ENCODE measurements at regions not wholly inside any gene's neighbourhood (a gene's known extent, or its start where the extent isn't known, plus 50 kb on each side); places are given as distances from the start of the nearest gene placed in this dataset.
"Not testable (repeated sequence)": the region's sequence is repeated elsewhere in the genome, so short reads cannot be mapped to it uniquely, and the experiment has no call there.

DNA sequence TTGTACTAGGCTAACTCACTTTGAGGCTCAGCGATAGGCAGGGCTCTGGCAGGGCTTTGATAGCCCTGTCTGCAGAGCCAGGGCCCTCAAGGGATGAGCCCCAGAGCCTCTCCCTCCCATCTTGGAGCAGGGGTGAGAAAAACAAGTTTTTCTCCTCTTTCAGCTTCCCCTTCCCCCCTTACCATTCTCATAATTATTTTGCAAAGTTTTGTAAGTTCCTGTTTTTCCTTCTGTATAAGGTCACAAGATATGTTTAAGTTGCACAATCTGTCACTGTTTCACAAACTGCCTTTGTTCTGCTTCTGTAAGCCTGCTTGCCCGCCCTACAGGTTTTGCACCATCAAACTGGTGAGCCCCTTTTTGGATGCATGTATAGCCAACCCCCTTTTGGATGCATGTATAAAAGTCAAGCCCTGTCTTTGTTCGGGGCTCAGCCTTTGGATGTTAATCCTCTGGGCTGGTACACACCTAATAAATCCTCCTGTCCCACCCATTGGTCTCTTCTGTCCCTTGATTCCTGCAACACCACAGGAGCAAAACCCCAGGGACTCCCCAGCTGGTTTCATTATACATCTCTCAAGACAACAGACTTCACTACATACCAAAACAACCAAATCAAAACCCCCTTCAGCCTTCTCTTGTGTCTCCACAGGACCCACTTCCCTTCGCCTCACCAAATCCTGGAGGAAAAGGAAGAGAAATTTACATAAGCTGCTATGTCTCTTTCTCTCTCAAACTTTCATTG is 52.5 kb upstream of the RESF1 start:
- no peak for DNase-seq (ENCODE audit: low read depth in 2 of 2)

DNA sequence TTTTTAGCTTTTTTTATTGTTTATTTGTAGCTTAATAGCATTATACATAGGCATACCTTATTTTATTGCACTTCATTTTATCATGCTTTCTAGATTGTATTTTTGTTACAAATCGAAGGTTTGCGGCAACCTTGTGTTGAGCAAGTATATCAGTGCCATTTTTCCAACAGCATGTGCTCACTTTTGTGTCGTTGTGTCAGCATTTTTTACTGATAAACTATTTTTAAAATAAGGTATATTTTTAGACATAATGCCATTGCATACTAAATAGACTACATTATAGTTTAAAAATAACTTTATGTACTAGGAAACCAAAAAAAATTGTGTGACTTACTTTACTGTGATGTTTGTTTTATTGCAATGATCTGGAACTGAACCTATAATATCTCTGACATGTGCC is 56.2 kb upstream of the RESF1 start:
- DNase-seq (ENCODE audit: low read depth in 2 of 2): no peak

DNA sequence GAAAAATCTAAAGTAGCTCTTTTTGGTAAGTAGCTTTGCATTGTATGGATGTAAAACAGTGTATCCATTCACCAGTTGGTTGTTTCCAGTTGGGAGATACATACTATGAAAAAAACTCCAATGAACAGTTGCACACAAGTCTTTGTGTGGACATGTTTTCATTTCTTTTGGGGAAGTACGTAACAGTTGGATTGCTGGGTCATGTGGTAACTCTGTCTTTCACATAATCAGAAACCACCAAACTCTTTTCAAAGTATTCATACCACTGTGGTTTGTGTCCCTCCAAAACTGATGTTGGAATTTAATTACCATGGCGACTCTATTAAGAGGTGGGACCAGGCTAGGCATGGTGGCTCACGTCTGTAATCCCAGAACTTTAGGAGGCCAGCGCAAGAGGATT is 58.9 kb upstream of the RESF1 start:
- no peak for DNase-seq (ENCODE audit: low read depth in 2 of 2)

DNA sequence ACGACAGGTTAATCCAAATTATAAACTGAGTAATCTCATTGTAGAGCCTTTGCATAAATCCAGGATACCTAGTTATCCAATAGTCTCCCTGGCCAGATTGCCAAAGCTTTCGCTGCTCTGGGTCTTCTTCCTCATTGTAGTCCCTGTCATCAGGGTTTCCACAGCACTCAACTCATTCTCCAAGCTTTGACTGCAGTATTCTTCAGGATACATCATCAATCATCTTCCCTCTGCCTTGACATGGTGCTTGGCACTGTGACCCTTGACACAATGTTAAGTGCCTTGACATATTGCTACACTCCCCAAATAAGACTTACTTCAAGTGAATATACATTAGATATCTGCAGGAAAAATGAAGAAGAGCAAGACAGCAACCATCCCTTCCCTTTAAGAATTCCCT is 60.1 kb upstream of the RESF1 start:
- DNase-seq (ENCODE audit: low read depth in 2 of 2): no peak

DNA sequence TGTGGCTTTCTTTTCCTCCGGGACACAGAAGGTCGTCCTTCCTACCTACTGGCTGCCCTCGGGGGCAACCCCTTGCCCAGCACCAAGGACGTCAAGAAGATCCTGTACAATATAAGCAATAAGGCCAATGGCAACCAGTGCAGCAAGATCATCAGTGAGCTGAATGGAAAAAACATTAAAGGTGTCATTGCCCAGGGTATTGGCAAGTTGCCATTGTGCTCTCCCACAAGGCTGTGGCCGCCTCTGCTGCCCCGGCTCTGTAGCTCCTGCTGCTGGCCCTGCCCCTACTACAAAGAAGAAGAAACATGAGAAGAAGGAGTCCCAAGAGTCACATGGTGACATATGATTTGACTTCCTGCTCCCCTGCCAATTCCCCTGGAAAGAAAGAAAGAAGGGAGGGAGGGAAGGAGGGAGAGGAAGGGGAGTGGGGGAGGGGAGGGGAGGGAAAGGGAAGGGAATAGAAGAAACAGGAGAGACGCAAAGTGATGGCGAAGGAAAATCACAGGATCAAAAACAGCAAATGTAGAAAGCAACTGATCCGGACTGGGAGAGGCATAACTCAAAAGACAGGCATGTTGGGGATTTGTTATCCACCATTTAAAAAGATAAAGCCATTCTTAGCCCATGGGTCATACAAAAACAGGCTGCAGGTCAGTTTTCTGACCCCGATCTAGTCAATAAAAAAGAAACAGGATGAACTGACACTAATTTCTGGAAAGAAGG is 61.3 kb upstream of the RESF1 start:
- no peak for DNase-seq (ENCODE audit: low read depth in 2 of 2)

DNA sequence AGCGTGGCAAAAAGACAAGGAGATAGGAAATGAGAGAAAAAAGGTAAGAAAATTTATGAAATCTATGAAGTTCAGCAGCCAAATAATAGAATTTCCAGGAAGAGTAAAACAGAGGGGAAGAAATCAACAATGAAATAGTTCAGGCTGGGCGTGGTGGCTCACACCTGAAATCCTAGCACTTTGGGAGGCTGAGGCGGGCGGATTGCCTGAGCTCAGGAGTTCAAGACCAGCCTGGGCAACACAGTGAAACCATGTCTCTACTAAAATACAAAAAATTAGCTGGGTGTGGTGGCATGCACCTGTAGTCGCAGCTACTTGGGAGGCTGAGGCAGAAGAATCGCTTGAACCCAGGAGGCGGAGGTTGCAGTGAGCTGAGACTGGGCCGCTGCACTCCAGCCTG is 62.1 kb upstream of the RESF1 start:
- DNase-seq (ENCODE audit: low read depth in 2 of 2): not testable (repeated sequence)

DNA sequence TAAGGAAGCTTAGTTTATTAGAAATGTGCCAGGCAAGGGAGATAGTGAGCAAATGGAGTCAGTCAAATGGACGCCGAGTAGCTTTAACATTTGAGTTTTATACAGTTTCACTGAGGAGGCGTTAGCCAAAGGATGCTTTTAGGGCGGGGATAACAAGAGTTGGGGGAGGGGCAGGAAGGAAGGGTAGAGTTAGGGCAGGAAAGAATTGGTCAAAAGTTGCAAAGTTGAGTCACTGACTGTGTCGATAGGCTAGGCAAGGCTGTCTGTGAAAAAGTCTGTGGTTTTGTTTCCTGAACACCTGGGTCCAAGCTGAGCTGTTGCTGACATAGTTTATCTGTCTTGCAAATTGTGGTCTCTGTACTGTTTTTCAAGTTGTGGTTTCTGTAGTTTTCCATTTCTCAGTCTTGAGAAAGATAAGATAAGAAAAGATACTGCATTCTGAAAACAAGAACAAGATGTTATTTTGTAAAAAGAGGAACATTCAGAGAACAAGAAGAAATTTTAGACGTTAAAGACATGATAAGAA is 62.6 kb upstream of the RESF1 start:
- peak; percentile 74 to 77 for DNase-seq (ENCODE audit: low read depth in 2 of 2)

DNA sequence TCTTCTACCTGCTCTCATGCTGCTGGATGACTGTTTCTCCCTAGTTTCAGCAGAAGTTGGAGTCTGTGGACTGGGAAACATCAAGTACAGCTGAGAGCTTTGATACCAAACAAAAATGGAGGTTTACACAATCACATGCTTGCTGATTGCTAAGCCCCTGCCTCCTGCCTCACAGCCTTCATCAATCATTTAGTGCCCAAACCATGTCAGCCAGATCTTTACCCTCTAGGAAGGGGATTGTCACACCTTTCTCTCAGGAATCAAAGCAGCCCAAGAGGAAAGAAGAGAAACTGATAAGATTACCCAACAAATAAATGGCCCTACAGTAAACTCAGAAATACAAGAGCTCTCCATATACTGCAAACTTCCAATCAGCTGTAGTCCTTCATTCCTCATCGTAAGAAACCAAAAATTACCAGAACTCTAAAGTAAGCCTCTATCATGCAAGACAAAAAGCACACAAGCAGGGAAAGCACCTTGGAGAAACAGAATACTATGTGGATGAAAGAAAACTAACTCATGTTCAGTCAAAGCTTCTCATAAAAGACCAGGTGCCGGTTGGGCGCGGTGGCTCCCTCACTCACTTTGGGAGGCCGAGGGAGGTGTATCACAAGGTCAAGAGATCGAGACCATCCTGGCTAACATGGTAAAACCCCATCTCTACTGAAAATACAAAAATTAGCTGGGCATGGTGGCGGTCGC is 63.6 kb upstream of the RESF1 start:
- DNase-seq (ENCODE audit: low read depth in 2 of 2): no peak

DNA sequence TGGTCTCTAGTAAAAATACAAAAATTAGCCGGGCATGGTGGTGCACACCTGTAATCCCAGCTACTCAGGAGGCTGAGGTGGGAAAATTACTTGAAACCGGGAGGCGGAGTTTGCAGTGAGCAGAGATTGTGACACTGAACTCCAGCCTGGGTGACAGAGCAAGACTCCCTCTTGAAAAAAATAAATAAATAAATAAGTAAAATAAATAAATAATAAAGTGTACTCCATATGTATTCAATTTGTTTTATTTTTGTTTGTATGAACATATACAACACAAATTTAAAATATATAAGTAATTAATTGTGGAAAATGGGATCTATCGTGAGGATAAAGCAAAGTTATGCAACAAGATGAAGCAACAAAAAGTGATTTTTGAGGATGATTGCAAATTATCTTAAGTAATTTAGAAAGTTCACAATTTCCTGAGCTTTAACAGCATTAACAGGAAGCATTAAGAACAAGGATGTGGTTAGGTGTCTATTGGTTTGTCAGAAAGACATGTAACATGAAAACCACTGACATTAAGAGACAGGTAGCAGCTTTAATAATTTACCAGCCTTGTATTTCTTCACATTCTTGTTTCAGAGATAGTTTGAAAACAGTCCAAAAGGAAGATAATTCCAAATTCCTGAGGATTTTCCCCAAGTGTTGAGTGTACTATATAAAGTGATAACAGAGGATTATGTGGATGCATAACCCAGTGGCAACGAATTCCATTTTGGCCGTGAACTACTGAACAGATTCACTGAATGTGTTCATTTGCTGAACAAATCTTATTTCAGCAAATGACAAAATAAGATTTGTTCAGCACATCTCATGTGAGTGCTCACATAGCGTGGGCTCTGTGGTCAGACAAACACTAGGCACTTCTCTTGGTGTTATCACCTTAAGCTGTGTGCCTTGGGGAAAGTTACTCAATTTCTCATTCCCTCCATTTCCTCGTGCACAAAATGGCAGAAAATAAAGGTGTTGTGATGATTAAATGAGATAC is 68.6 kb upstream of the RESF1 start:
- DNase-seq (ENCODE audit: low read depth in 2 of 2): no peak

DNA sequence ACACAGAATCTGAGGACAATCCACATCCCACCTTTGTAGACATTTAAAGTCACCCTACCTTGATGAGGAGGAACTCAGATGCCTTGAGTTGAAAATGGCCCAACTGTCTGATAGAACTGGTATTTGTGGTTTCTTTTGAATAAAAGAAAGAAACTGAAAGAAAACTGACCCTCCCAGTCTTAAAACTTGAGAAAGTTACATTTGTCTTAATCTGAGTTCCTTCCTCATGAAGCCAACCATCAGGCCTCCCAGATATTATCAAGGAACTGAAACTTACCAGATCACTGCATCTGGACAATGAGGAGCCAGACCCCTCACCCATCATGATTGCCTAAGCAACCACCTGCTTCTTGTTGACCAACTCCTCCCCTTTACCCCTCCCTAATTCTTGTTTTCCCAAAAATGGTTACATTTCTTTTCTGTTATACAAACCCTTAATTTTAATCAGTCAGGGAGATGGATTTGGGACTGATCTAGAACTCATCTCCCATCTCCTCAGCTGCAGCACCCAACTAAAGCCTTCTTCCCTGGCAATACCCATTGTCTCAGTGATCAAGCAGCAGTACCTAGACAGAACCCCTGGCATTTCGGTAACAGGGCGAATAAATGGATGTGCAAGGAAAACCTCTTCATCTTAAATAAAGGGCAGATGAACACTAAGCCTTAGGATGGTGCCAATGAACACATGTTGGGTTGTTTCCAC is 72.0 kb upstream of the RESF1 start:
- no peak for DNase-seq (ENCODE audit: low read depth in 2 of 2)

DNA sequence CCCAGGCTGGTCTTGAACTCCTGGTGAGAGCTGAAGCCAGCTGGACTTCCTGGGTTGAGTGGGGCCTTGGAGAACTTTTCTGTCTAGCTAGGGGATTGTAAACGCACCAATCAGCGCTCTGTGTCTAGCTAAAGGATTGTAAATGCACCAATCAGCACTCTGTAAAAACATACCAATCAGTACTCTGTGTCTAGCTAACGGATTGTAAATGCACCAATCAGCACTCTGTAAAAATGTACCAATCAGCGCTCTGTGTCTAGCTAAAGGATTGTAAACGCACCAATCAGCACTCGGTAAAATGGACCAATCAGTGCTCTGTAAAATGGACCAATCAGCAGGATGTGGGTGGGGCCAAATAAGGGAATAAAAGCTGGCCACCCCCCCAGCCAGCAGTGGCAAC is 76.5 kb upstream of the RESF1 start:
- not testable (repeated sequence) for DNase-seq (ENCODE audit: low read depth in 2 of 2)

DNA sequence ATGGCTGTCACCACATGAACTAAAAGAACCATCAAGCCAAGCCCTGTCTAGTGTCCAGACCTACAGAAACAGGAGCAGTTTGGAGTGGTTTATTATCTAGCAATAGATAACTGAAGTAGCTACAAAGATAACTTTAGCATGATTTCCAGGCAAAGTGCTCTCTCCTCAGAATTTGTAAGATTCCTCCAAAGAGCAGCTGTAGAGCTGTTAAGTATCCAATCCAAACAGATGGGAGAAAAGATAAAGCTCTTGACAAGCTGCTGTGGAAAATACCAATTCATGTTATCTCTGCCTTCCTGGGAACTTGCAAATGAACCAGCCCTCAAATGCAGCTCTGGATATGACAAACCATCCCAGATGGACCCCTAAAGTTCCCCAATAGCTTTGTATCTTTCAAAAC is 78.9 kb upstream of the RESF1 start:
- DNase-seq (ENCODE audit: low read depth in 2 of 2): no peak

DNA sequence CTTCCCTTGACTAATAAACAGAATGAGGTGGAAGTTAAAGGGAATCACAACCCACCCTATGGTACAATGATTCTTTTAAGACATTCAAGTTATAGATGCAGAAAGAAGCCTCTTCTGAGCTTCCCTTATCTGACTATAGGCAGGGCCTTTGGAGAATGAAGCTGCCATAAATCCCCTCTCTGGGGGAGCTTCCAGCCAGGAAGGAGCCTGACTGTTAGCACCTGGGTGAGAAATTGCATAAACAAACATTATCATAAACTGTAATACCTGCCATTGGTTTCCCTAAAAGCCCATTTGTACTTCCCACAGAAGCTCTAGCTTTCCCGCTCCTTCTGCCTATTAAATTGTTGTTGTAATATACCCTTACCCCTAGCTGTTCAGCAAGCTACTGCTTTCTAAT is 81.3 kb upstream of the RESF1 start:
- DNase-seq (ENCODE audit: low read depth in 2 of 2): no peak

DNA sequence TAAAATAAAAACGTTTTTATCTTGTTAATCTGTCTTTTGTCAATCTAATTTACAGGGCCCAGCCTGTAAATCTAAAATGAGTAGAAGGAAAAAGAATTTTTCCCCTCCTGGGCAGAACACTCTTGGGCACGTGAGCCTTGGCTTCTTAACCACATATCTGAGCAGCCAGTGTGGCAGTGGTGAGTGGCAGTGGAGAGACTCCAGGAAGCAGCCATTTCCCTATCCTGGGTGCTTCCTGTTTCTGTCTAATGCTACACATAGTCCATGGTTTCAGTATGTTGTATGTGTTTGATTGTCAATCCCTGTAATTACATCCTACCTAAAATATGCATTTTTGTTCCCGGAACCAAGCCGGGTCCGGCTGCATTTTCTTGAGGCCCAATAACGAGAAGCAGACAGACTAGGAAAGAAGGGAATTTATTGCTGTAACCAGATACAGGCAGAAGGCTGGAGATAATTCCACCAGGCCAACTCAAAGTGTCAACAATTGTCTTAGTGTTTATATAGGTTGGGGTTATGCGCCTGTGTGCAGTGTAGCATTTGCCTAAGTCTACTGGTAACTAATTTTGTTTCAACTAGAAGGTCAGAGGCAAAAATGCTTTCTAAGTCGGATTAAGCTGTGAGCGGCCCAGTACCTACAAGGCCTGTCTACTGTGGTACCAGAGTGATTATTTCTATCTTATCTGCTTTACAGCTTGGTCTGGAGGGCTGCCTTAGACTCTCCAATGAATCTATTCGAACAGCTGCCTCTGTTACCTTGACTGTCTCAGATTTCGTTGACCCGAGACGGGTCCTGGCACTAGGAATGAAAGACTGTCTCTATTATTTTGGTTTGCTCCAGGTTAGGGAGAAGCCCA is 82.4 kb upstream of the RESF1 start:
- DNase-seq (ENCODE audit: low read depth in 2 of 2): no peak

DNA sequence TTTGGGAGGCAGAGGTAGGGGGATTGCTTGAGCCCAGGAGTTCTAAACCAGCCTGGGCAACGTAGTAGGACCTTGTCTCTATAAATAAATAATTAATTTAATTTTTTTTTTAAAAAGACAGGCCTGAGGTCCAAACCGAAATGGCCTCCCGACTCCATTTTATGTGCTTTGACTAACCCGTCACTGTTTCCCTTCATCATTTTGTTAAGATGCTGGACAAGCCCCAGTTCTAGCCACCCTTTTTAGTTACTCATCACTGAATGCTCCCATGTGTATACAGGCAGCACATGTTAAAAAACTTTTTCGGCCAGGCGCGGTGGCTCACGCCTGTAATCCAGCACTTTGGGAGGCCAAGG is 83.6 kb upstream of the RESF1 start:
- no peak for DNase-seq (ENCODE audit: low read depth in 2 of 2)

DNA sequence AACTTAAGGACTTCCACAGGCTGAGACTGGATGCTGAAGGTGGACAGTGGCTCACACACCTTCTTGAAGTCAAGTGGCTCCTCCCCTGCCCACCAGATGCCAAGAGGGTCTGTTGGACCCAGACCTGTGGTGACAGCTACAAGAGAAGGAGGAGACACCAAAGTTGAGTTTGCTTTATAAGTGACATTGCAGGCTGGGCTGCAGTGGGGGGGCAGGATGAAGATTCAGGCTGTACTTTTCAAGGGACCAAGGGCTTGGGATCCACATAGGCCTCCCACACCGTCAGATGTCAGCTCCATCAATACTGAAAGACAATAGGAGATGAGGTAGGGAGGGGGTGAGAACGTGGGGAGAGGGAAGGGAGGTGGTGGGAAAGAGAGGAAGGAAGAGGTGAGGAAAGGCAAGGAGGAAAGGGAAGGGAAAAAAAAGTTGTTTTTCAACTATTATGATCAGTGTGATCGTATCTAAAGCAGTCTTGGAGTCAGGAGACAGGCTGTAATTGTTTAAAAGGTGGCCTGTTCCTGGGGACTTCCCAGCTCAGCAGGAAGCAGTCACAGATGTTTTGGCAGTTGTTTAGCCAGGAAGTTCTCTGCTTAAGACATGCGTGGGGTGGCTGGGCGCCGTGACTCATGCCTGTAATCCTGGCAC is 84.1 kb upstream of the RESF1 start:
- DNase-seq (ENCODE audit: low read depth in 2 of 2): peak; percentile 50 to 52

DNA sequence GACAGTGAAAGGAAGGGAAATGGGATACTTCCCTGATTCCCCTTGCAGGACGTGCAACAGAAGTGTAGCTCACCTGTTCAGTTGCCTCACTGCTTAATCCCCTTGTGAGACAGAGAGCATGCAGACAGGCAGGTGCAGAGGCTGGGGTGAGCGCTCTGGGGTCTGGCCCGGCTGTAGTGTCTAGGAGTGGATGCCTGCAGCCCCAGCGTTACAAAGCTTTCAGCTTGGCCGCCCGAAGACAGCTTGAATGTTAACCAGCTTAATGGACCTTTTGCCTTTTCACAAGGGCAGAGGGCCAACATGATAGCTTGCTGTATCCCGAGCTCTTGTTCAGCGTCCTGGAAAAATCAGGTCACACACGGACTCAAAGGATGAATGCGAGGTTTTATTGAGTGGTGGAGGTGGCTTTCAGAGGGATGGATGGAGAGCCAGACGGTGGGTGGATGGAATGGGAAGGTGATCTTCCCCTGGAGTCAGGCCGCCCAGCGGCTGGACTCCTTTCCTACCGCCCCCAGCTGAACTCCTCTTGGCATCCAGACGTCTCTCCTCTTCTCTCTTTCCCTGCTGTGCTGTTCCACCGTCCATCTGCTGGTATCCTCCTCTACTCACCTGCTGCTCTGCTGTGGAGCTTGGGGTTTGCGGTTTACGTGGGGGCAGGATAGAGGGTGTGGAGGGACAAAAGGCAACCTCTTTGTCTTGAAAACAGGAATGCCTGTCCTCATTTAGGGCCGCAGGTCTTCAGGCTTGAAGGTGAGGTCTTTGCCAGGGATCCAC is 86.2 kb upstream of the RESF1 start:
- no peak for DNase-seq (ENCODE audit: low read depth in 2 of 2)

DNA sequence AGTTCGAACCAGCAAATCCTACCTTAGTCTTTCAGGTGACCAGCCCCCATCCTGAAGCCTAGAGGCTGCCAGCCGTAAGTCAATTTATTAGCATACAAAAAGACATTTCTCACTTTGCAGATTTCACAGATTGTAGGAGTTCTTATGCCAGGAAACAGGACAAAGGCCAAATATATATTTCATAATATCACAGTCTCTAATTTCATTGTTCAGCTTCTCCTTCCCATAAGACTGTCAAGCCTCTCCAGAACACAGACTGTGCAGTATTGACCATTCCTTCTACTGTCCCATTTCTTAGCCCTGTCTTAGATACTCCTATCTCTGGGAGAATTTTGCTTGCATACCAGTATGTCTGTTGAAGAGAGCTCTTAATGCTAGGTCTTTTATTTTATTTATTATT is 89.2 kb upstream of the RESF1 start:
- DNase-seq (ENCODE audit: low read depth in 2 of 2): no peak

DNA sequence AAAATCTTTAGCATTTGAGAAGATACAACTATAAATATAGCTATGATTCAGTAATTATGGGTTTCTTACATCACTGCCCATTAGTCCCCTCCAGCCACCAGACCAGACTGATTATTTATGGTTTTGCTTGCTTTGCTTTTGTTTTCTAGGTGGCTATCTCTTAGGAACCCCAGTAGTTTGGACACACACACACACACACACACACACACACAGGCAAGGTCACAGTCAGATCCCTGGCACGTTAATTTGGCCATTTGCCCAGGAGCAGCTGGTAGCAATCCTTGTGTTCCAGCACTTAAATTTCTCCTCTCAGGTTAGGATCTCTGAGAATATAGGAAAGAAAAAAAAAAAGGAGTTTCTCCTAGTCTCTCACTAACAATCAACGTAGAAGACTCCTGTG is 90.2 kb upstream of the RESF1 start:
- DNase-seq (ENCODE audit: low read depth in 2 of 2): no peak

Data from stimulated activated CD8-positive, alpha-beta memory T cell treated with anti-CD3 and anti-CD28 coated beads, Interleukin-15, amount 100 ng/mL, for 48 hours (primary cell).